Progenitor cell of endocrine pancreas (in vitro differentiated cells): ENCODE measurements at regions not wholly inside any gene's neighbourhood (a gene's known extent, or its start where the extent isn't known, plus 50 kb on each side); places are given as distances from the start of the nearest gene placed in this dataset.
"Not testable (repeated sequence)": the region's sequence is repeated elsewhere in the genome, so short reads cannot be mapped to it uniquely, and the experiment has no call there.

ENCODE experiments used
- DNase-seq: peaks from one replicate; pipeline ENCODE4 v3.0.0; 2021; ENCODE audit warnings: low spot score; ENCODE audit not compliant: unreplicated experiment
- H3K27ac Mint-ChIP-seq: 2 replicates; pipeline ENCODE4 v1.8.0; 2021; ENCODE audit warnings: mild to moderate bottlenecking, moderate library complexity, mixed read lengths
- H3K27me3 Mint-ChIP-seq: 2 replicates; pipeline ENCODE4 v1.8.0; 2021; ENCODE audit warnings: mixed read lengths
- H3K36me3 Mint-ChIP-seq: 2 replicates; pipeline ENCODE4 v1.8.0; 2022; ENCODE audit warnings: mixed read lengths; ENCODE audit not compliant: insufficient read depth
- H3K4me1 Mint-ChIP-seq: 2 replicates; pipeline ENCODE4 v1.8.0; 2021; ENCODE audit warnings: low read depth, mixed read lengths
- H3K4me3 Mint-ChIP-seq: 2 replicates; pipeline ENCODE4 v1.8.0; 2021; ENCODE audit warnings: low read depth, mild to moderate bottlenecking, moderate library complexity, mixed read lengths
- H3K9me3 Mint-ChIP-seq: 2 replicates; pipeline ENCODE4 v1.8.0; 2021; ENCODE audit warnings: low read depth, mixed read lengths
- TF ChIP-seq, protein P1 (sequence below): fragments of 200-600 bp; sonication (generic); IDR thresholded peaks from one replicate; pipeline ENCODE4 v1.5.0; 2021; ENCODE audit warnings: antibody characterized with exemption, mild to moderate bottlenecking; ENCODE audit not compliant: unreplicated experiment

- Mint-ChIP-seq H3K36me3 (no peaks in the 10 kb centered on the region), H3K9me3 (peaks cover 42% of the 10 kb centered on the region), H3K4me3 (no peak overlapping the region), H3K4me1 (peaks cover 12% of the 10 kb centered on the region), H3K27me3 (no peaks in the 10 kb centered on the region), H3K27ac (no peak overlapping the region)
- no peak for DNase-seq
- TF ChIP-seq, protein P1, sequence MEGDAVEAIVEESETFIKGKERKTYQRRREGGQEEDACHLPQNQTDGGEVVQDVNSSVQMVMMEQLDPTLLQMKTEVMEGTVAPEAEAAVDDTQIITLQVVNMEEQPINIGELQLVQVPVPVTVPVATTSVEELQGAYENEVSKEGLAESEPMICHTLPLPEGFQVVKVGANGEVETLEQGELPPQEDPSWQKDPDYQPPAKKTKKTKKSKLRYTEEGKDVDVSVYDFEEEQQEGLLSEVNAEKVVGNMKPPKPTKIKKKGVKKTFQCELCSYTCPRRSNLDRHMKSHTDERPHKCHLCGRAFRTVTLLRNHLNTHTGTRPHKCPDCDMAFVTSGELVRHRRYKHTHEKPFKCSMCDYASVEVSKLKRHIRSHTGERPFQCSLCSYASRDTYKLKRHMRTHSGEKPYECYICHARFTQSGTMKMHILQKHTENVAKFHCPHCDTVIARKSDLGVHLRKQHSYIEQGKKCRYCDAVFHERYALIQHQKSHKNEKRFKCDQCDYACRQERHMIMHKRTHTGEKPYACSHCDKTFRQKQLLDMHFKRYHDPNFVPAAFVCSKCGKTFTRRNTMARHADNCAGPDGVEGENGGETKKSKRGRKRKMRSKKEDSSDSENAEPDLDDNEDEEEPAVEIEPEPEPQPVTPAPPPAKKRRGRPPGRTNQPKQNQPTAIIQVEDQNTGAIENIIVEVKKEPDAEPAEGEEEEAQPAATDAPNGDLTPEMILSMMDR, result no peak
Observed at GRCh38 chrX:25869761-25870160, 268.4 kb upstream of the MAGEB18 start.

DNA sequence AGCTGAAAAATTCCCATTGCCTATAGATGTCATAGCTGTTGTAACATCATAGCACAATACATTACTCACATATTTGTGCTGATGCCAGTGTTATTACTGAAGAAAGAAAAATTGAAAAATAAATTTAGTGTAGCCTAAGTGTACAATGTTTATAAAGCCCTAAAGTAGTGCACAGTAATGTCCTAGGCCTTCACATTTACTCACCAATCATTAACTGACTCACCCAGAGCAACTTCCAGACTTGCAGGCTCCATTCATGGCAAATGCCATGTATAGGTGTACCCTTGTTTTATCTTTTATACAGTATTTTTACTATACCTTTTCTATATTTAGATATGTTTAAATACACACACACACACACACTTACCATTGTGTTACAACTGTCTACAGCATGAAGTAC, 265.4 kb upstream of the MAGEB18 start:
- Mint-ChIP-seq H3K36me3 (no peaks in the 10 kb centered on the region), H3K4me3 (no peak overlapping the region), H3K9me3 (peaks cover 35% of the 10 kb centered on the region), H3K4me1 (peaks cover 8% of the 10 kb centered on the region), H3K27ac (no peak overlapping the region), H3K27me3 (no peaks in the 10 kb centered on the region)
- DNase-seq, result no peak
- TF ChIP-seq, protein P1, result no peak

- DNase-seq, result no peak
- Mint-ChIP-seq H3K9me3 (peaks cover 33% of the 10 kb centered on the region), H3K4me1 (peaks cover 8% of the 10 kb centered on the region), H3K27ac (no peak overlapping the region), H3K27me3 (no peaks in the 10 kb centered on the region), H3K36me3 (no peaks in the 10 kb centered on the region), H3K4me3 (no peak overlapping the region)
- TF ChIP-seq, protein P1, result no peak
Observed at GRCh38 chrX:25873196-25873595, 264.9 kb upstream of the MAGEB18 start.

GRCh38 chrX:25878806-25879205, 259.3 kb upstream of the MAGEB18 start:
- peaks cover 2% of the 10 kb centered on the region for H3K36me3 Mint-ChIP-seq
- H3K27ac Mint-ChIP-seq, result no peak overlapping the region
- DNase-seq, result no peak
- TF ChIP-seq, protein P1, result no peak
- no peak overlapping the region for H3K4me3 Mint-ChIP-seq
- peaks cover 20% of the 10 kb centered on the region for H3K9me3 Mint-ChIP-seq
- no peaks in the 10 kb centered on the region for H3K27me3 Mint-ChIP-seq
- no peaks in the 10 kb centered on the region for H3K4me1 Mint-ChIP-seq

DNA sequence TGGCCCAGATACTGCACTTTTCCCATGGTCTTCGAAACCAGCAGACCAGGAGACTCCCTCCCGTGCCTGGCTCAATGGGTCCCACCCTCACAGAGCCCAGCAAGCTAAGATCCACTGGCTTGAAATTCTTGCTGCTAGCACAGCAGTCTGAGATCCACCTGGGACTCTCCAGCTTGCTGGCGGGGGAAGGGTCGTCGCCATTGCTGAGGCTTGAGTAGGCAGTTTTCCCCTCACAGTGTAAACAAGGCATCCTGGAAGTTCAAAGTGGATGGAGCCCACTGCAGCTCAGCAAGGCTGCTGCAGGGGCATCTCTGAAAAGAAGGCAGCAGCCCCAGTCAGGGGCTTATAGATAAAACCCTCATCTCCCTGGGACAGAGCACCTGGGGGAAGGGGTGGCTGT, 255.6 kb upstream of the MAGEB18 start:
- H3K27me3 Mint-ChIP-seq, DNase-seq, H3K4me1 Mint-ChIP-seq, H3K27ac Mint-ChIP-seq, H3K36me3 Mint-ChIP-seq, H3K4me3 Mint-ChIP-seq: not testable (repeated sequence)
- H3K9me3 Mint-ChIP-seq, result peaks cover 25% of the 10 kb centered on the region

GRCh38 chrX:25897758-25898157, 240.4 kb upstream of the MAGEB18 start:
- H3K9me3 Mint-ChIP-seq, result peaks cover 42% of the 10 kb centered on the region

GRCh38 chrX:25905728-25906127, 232.4 kb upstream of the MAGEB18 start:
- peaks cover 26% of the 10 kb centered on the region for H3K9me3 Mint-ChIP-seq

More at GRCh38 chrX:25897758-25898157, 240.4 kb upstream of the MAGEB18 start:
- no peak overlapping the region for H3K27ac Mint-ChIP-seq
- no peaks in the 10 kb centered on the region for H3K36me3 Mint-ChIP-seq
- DNase-seq, result no peak
- H3K4me1 Mint-ChIP-seq, result no peaks in the 10 kb centered on the region
- no peak overlapping the region for H3K4me3 Mint-ChIP-seq
- TF ChIP-seq, protein P1, result no peak
- H3K27me3 Mint-ChIP-seq, result no peaks in the 10 kb centered on the region

More at GRCh38 chrX:25905728-25906127, 232.4 kb upstream of the MAGEB18 start:
- not testable (repeated sequence) for H3K4me3 Mint-ChIP-seq, H3K27me3 Mint-ChIP-seq, H3K27ac Mint-ChIP-seq, DNase-seq, H3K4me1 Mint-ChIP-seq, H3K36me3 Mint-ChIP-seq
